Activated CD4-positive, alpha-beta T cell treated with anti-CD3 and anti-CD28 coated beads, Interleukin-2, amount 10 ng/mL, durations not matched to agents 24 days and 14 days (primary cell): ENCODE measurements at regions not wholly inside any gene's neighbourhood (a gene's known extent, or its start where the extent isn't known, plus 50 kb on each side); places are given as distances from the start of the nearest gene placed in this dataset.
A peak's percentile ranks its signal among the peaks of the same experiment; 100 is the strongest.

Experiments used
- DNase-seq: peaks from one replicate; pipeline ENCODE4 v3.0.0; 2022
- H3K27ac Mint-ChIP-seq: one replicate; pipeline ENCODE4 v1.8.0; 2022; ENCODE audit warnings: mild to moderate bottlenecking, mixed read lengths
- H3K27me3 Mint-ChIP-seq: one replicate; pipeline ENCODE4 v1.8.0; 2022; ENCODE audit warnings: mixed read lengths
- H3K36me3 Mint-ChIP-seq: one replicate; pipeline ENCODE4 v1.8.0; 2022; ENCODE audit warnings: low read depth, mild to moderate bottlenecking, mixed read lengths
- H3K4me1 Mint-ChIP-seq: one replicate; pipeline ENCODE4 v1.8.0; 2021; ENCODE audit warnings: mixed read lengths
- H3K4me3 Mint-ChIP-seq: one replicate; pipeline ENCODE4 v1.8.0; 2022; ENCODE audit warnings: mild to moderate bottlenecking, moderate library complexity, mixed read lengths
- H3K9me3 Mint-ChIP-seq: one replicate; pipeline ENCODE4 v1.8.0; 2021; ENCODE audit warnings: mixed read lengths
- intact Hi-C: fragments of 100-400 bp; cut with micrococcal nuclease; formaldehyde crosslinking; loops from one replicate; pipeline ENCODE4 v1.15.1; 2023

DNA sequence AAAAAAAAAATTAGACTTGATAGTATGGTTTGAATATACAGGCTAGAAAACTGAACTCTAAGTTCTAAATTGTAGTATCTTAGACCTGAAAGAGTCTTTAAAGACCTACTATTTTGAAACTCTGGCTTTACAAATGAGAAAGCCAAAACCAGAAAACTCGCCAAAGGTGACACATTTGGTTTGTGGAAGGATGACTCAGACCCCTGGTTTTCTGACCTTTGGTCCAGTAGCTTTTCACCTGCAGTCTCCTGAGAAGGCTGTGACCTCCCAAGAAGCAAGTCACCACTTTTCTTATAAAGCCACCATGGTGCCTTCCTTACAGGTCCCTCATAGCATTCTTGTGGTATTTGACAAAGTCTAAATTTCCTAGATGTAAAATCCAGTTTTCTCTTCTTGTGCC is 102.1 kb upstream of the CEP78 start:
- Mint-ChIP-seq H3K4me1 (peaks cover 20% of the 10 kb centered on the region), H3K27ac (no peak overlapping the region)
- peak; percentile 56 for DNase-seq

DNA sequence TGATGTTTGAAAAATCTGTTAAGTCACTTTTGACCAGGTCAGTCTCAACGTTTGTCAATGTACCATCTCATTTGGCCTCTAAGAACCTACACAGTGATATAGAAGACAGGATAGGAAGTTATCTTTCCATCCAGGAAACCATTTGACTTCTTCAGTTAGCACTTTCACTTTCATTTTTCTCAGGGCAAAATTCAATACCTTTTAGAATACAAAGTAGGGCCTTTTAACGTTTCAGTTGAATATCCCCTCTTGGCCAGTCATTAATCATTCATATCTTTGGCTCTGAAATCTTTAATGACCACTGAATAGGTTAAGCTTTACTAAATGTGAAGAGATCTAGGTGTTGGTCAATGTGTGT is 101.1 kb upstream of the GNAQ start:
- peak; percentile 57 for DNase-seq
- H3K9me3 Mint-ChIP-seq, result peaks cover 10% of the 10 kb centered on the region
- H3K27me3 Mint-ChIP-seq, result peaks cover 16% of the 10 kb centered on the region
- peak overlapping the region; percentile 35 for H3K27ac Mint-ChIP-seq
- H3K4me1 Mint-ChIP-seq, result peaks cover 20% of the 10 kb centered on the region
- peaks cover 4% of the 10 kb centered on the region for H3K36me3 Mint-ChIP-seq
- intact Hi-C loops, result loop anchor here (10.0 kb wide), 1 partner anchor 102 kb away; the partner anchor contains the start of gene CEP78
- H3K4me3 Mint-ChIP-seq, result peak overlapping the region; percentile 47

More for the DNA sequence above, 102.1 kb upstream of the CEP78 start:
- intact Hi-C loops, result loop anchor here (10.0 kb wide), 1 partner anchor 101 kb away; the partner anchor contains the start of gene CEP78
- Mint-ChIP-seq H3K4me3 (no peak overlapping the region), H3K36me3 (peaks cover 4% of the 10 kb centered on the region), H3K9me3 (peaks cover 12% of the 10 kb centered on the region), H3K27me3 (peaks cover 8% of the 10 kb centered on the region)

DNA sequence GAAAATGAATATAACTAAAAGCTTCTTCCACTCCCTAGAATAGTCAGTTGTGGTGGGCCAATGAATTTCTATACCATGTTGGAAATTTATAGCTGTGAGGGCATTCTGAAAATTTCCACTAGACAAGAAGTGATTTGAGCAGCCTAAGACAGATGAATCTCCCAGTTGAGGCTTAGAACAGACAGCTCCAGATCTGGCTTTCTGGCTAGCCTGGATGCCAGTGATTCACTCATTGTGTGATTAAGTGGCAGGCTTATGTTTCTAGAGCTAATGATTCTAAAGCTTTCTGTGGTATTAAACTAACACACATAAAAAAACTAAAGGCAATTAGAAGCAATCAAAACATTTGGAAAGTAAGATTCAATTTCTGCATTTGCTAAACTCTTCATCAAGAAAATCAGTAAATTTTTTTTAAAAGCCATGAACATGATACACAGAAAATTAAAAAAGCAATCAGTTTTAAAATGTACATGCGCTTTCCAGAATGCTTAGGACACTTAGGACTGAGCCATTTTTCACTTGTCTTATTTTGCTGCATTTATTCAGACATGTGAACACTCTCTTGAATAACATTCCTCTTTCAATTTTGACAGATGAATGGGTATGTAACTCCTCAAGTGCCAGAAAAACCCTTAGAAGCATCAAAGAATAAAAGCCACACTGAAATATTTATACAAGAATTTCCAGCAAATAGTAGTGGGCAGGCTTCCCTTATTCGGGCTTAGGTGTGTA is 100.5 kb upstream of the GNAQ start:
- Mint-ChIP-seq H3K4me3 (peak overlapping the region; percentile 47), H3K27me3 (peaks cover 19% of the 10 kb centered on the region), H3K9me3 (peaks cover 5% of the 10 kb centered on the region), H3K36me3 (peaks cover 3% of the 10 kb centered on the region), H3K4me1 (peaks cover 20% of the 10 kb centered on the region), H3K27ac (no peak overlapping the region)
- intact Hi-C loops, result loop anchor here (10.0 kb wide), 1 partner anchor 103 kb away; the partner anchor contains the start of gene CEP78
- DNase-seq, result peak; percentile 37

- H3K9me3 Mint-ChIP-seq, result peaks cover 4% of the 10 kb centered on the region
- DNase-seq, result no peak
- H3K27ac Mint-ChIP-seq, result no peak overlapping the region
- peaks cover 20% of the 10 kb centered on the region for H3K27me3 Mint-ChIP-seq
- peaks cover 20% of the 10 kb centered on the region for H3K4me1 Mint-ChIP-seq
- intact Hi-C loops, result loop anchor here (10.0 kb wide), 1 partner anchor 104 kb away; the partner anchor contains the start of gene CEP78
- H3K4me3 Mint-ChIP-seq, result no peak overlapping the region
- H3K36me3 Mint-ChIP-seq, result peaks cover 3% of the 10 kb centered on the region
Measured at GRCh38 chr9:78130853-78131252, 99.2 kb upstream of the GNAQ start.

- intact Hi-C loops, result loop anchor here (10.0 kb wide), 1 partner anchor 105 kb away; the partner anchor contains the start of gene CEP78
- Mint-ChIP-seq H3K36me3 (peaks cover 3% of the 10 kb centered on the region), H3K9me3 (peaks cover 4% of the 10 kb centered on the region), H3K4me1 (peaks cover 20% of the 10 kb centered on the region), H3K4me3 (no peak overlapping the region), H3K27ac (no peak overlapping the region), H3K27me3 (peaks cover 26% of the 10 kb centered on the region)
- DNase-seq, result no peak
Measured at GRCh38 chr9:78130004-78130403, 98.4 kb upstream of the GNAQ start.

DNA sequence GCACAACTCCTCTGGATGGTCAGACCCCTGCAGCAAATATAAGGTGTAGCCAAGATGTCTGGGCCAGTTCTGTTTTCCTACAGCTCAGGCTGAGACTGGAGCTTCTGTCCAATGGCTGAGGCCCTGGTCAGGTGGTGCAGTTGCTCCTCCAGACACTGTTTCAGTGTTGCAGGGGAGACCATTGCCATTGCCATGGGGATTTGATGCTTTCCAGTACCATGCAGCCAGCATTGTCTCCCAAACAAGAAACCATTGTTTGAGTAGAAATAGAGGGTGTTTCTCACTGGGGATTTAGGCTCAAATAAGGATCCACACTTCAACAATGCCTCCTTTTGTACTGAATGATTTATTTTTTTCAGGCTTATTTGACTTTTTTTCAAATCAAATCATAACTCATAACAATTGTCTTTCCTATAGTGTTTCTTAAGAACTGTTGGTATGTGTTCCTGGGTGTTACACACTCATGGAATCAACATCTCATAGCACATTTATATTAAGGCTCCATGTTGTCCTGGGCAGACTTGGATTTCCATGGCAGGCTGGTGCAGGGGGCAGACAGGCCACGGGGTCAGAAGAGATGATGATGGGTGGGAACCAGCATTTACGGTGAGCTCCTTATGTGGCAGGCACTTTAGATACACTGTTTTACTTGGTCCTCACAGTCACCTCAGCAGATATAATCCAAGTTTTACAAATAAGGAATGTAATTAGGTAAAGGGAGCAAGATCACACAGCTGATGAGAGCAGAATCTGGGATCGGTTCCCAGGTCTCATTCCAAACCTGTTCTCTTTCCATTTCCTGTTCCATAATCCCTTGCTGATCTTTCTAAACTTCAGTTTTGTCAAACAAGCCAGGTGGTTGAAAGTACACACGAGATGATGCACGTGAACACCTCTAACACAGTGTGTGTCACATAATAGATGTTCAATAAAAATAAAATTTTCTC is 95.9 kb upstream of the GNAQ start:
- peaks cover 8% of the 10 kb centered on the region for H3K4me1 Mint-ChIP-seq
- no peaks in the 10 kb centered on the region for H3K9me3 Mint-ChIP-seq
- no peak overlapping the region for H3K27ac Mint-ChIP-seq
- H3K36me3 Mint-ChIP-seq, result no peaks in the 10 kb centered on the region
- no peak for DNase-seq
- H3K4me3 Mint-ChIP-seq, result no peak overlapping the region
- peaks cover 30% of the 10 kb centered on the region for H3K27me3 Mint-ChIP-seq
- intact Hi-C loops, result no loop called here

DNA sequence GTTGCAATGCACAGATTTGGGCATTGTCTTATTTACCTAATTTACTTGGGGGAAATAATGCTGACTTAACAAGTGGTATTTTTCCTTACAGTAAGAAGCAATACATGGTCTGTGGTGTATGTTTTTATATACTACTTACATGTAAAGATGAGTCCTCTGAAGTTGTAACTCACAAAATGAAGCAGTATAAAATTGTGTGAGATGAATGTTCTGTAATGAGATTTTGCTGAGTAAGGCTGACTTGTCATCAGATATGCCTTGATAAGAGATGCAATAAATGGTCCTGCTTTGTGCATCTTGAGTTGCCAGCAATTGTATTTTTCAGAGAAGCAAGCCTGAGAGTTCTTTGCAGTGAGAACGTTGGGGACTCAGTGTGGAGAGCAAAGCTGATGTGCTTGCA is 92.2 kb upstream of the GNAQ start:
- intact Hi-C loops, result loop anchor here (5.0 kb wide), 1 partner anchor 692 kb away; no protein-coding TSS in a partner anchor
- H3K9me3 Mint-ChIP-seq, result no peaks in the 10 kb centered on the region

GRCh38 chr9:78122631-78123030 is 91.0 kb upstream of the GNAQ start:
- Mint-ChIP-seq H3K36me3 (no peaks in the 10 kb centered on the region), H3K27me3 (peaks cover 18% of the 10 kb centered on the region), H3K9me3 (no peaks in the 10 kb centered on the region), H3K4me1 (peaks cover 24% of the 10 kb centered on the region), H3K4me3 (no peak overlapping the region), H3K27ac (no peak overlapping the region)
- intact Hi-C loops, result loop anchor here (5.0 kb wide), 1 partner anchor 690 kb away; no protein-coding TSS in a partner anchor
- no peak for DNase-seq

More for the DNA sequence above, 92.2 kb upstream of the GNAQ start:
- no peak for DNase-seq
- Mint-ChIP-seq H3K4me3 (no peak overlapping the region), H3K36me3 (no peaks in the 10 kb centered on the region), H3K27me3 (peaks cover 27% of the 10 kb centered on the region), H3K27ac (no peak overlapping the region), H3K4me1 (peaks cover 15% of the 10 kb centered on the region)

DNA sequence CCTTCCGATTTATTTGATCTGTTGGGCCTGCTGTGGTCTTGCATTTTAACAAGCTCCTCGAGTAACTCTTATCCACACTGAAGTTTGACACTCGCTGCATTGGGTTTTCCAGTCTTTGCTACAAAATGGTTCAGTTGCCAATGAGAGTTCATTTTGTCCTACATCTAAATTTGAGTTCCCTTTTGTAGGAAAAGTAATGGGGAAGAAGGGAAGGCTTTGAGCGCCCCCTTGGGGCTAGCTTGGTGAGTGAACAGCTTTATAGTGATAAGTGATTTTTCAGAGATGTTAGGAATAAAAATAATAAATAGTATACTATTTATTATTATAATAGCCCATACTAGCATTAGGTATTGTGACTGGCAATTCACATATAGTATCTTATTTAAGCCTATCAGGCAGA is 89.9 kb upstream of the GNAQ start:
- Mint-ChIP-seq H3K27ac (no peak overlapping the region), H3K27me3 (peaks cover 16% of the 10 kb centered on the region), H3K4me3 (no peak overlapping the region), H3K4me1 (peaks cover 27% of the 10 kb centered on the region), H3K9me3 (no peaks in the 10 kb centered on the region), H3K36me3 (no peaks in the 10 kb centered on the region)
- DNase-seq, result peak; percentile 86
- intact Hi-C loops, result loop anchor here (1.0 to 5.0 kb wide), 2 partner anchors 143 to 689 kb away; no protein-coding TSS in a partner anchor

GRCh38 chr9:78118742-78119473 is 87.3 kb upstream of the GNAQ start:
- intact Hi-C loops, result loop anchor here (1.0 to 5.0 kb wide), 5 partner anchors 15 to 642 kb away; no protein-coding TSS in a partner anchor
- Mint-ChIP-seq H3K4me1 (peaks cover 29% of the 10 kb centered on the region), H3K27me3 (no peaks in the 10 kb centered on the region), H3K4me3 (peak overlapping the region; percentile 58), H3K36me3 (no peaks in the 10 kb centered on the region), H3K27ac (peak overlapping the region; percentile 43), H3K9me3 (no peaks in the 10 kb centered on the region)
- DNase-seq, result peak; percentile 64

DNA sequence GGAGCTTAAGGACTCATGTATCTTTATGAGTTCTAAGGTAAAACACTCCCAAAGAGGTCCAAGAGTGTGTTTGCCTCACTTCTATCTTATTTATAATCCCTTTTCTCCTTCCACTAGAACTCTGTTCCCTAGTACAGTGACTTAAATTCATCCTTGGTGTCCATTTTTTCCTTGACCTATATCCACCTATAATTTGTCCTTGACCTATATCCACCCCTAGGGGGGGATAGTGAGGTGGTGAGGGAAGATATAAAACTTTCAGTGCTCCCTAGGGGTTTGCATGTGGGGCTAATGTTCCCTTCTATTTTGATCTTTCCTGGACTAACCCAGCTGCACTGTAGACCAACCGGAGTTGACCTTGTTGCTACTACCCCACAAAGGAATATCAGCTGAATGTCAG is 83.5 kb upstream of the GNAQ start:
- Mint-ChIP-seq H3K36me3 (peaks cover 5% of the 10 kb centered on the region), H3K4me1 (peaks cover 27% of the 10 kb centered on the region), H3K9me3 (peaks cover 7% of the 10 kb centered on the region), H3K4me3 (no peak overlapping the region), H3K27me3 (no peaks in the 10 kb centered on the region), H3K27ac (no peak overlapping the region)
- intact Hi-C loops, result loop anchor here (5.0 kb wide), 2 partner anchors 43 to 97 kb away; no protein-coding TSS in a partner anchor
- peak; percentile 68 for DNase-seq

DNA sequence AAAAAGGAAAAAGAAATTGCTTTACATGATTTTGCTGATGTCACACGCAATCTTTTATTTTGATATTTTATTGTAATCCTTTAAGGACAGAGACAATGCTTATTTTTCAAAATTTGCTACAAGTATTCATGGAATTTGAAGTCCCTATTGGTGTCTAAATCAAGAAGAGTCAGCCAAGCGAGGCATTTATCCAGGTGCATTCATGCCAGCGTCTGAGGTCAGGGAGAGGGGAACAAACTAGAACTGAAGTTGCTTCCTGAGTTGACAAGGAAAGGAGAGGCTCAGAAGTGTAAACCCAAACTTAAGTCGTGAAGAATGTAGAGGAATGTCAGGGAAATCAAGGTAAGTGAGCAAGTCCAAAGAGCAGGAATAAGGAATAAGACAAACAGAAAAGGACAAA is 83.0 kb upstream of the GNAQ start:
- intact Hi-C loops, result no loop called here
- peaks cover 23% of the 10 kb centered on the region for H3K4me1 Mint-ChIP-seq

GRCh38 chr9:78112406-78112805 is 80.8 kb upstream of the GNAQ start:
- H3K4me3 Mint-ChIP-seq, result no peak overlapping the region
- DNase-seq, result no peak
- H3K27ac Mint-ChIP-seq, result no peak overlapping the region
- intact Hi-C loops, result no loop called here
- H3K36me3 Mint-ChIP-seq, result peaks cover 11% of the 10 kb centered on the region
- H3K9me3 Mint-ChIP-seq, result peaks cover 16% of the 10 kb centered on the region
- peaks cover 7% of the 10 kb centered on the region for H3K4me1 Mint-ChIP-seq
- H3K27me3 Mint-ChIP-seq, result no peaks in the 10 kb centered on the region

More for the DNA sequence above, 83.0 kb upstream of the GNAQ start:
- H3K27ac Mint-ChIP-seq, result no peak overlapping the region
- no peaks in the 10 kb centered on the region for H3K27me3 Mint-ChIP-seq
- no peak overlapping the region for H3K4me3 Mint-ChIP-seq
- peaks cover 7% of the 10 kb centered on the region for H3K36me3 Mint-ChIP-seq
- DNase-seq, result no peak
- peaks cover 10% of the 10 kb centered on the region for H3K9me3 Mint-ChIP-seq
